ENCODE measurements at regions not wholly inside any gene's neighbourhood (a gene's known extent, or its start where the extent isn't known, plus 50 kb on each side); places are given as distances from the start of the nearest gene placed in this dataset.

DNA sequence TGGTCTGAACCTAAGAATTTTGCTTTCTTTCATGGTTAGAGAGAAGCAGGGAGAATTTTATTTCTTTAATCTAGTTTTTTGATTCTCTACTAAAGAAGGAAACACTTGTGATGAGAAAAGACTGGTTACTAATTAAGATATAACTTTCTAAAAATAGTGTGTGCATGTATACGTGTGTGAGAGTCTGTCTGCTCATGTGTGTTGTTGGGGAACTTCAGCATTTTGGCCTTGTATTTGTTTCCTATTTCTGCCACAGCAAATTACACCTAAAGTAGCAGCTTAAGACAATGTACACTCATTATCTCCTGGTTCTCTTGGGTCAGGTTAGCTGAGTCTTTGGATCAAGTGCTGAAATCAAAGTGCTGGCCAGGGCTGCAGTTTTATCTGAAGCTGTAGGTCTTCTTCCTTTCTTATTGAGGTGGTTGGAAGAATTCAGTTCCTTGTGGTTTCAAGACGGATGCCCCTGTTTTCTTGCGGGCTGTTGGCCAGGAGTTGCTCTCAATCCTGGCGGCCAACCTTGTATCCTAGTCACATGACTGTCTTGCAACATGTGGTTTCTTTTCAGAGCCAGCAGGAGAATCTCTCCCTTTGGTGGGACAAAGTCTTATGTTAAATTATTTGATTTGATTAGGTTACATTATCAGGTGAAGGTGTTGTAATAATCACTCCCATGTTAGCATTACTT, 188.4 kb upstream of the CLNK start:
- H3K4me1 ChIP-seq (ENCODE audit: insufficient read depth, low read length, severe bottlenecking): no peaks in the 10 kb centered on the region
- TF ChIP-seq, protein P1, sequence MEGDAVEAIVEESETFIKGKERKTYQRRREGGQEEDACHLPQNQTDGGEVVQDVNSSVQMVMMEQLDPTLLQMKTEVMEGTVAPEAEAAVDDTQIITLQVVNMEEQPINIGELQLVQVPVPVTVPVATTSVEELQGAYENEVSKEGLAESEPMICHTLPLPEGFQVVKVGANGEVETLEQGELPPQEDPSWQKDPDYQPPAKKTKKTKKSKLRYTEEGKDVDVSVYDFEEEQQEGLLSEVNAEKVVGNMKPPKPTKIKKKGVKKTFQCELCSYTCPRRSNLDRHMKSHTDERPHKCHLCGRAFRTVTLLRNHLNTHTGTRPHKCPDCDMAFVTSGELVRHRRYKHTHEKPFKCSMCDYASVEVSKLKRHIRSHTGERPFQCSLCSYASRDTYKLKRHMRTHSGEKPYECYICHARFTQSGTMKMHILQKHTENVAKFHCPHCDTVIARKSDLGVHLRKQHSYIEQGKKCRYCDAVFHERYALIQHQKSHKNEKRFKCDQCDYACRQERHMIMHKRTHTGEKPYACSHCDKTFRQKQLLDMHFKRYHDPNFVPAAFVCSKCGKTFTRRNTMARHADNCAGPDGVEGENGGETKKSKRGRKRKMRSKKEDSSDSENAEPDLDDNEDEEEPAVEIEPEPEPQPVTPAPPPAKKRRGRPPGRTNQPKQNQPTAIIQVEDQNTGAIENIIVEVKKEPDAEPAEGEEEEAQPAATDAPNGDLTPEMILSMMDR (IDR thresholded peaks at IDR 0.05; ENCODE audit: low read length): no peak
- no peak for TF ChIP-seq EZH2 (IDR thresholded peaks at IDR 0.05; ENCODE audit: borderline replicate concordance, low read length)
- no peak overlapping the region for H3K4me3 ChIP-seq (ENCODE audit: low read depth, low read length, poor library complexity, severe bottlenecking)
- no peaks in the 10 kb centered on the region for H3K79me2 ChIP-seq (ENCODE audit: insufficient read depth, low read length)
- H3K9me3 ChIP-seq (ENCODE audit: low read length): no peaks in the 10 kb centered on the region
- H3K9me2 ChIP-seq (ENCODE audit: low read depth, low read length): no peaks in the 10 kb centered on the region
- no peak overlapping the region for H3K9ac ChIP-seq (ENCODE audit: low read length)
- H2AFZ ChIP-seq (ENCODE audit: low read length): no peak overlapping the region
- no peak overlapping the region for H3K27ac ChIP-seq (ENCODE audit: low read depth, low read length, poor library complexity, severe bottlenecking)
- H3K27me3 ChIP-seq (ENCODE audit: insufficient read depth, low read length): no peaks in the 10 kb centered on the region
- no peaks in the 10 kb centered on the region for H4K20me1 ChIP-seq (ENCODE audit: insufficient read depth, low read length)
- H3F3A ChIP-seq (ENCODE audit: insufficient read depth, low read length): no peaks in the 10 kb centered on the region
- no peaks in the 10 kb centered on the region for H3K36me3 ChIP-seq (ENCODE audit: insufficient read depth, low read length)
- no peak overlapping the region for H3K4me2 ChIP-seq (ENCODE audit: low read length)

DNA sequence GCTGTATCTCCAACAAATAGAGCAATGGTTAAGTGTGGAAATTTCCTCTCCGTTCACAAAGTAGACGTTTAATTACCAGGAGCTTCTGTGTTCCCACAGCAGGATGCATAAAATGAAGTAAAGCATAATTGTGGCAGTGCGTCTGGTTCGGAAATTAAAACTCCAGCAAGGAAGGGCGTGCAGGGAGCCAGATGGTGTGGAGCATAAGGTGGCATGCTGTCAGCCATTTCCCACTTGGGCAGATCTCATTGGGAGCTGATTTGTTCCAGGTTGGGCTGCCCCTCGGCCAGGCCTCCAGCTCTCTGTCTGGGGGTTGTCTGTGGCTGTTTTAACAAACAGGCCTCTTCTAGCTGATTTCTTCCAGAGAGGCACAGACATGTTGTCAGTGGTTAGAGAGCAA, 182.1 kb upstream of the CLNK start:
- no peaks in the 10 kb centered on the region for H4K20me1 ChIP-seq (ENCODE audit: insufficient read depth, low read length)
- TF ChIP-seq, protein P1 (IDR thresholded peaks at IDR 0.05; ENCODE audit: low read length): no peak
- no peak for TF ChIP-seq EZH2 (IDR thresholded peaks at IDR 0.05; ENCODE audit: borderline replicate concordance, low read length)
- H2AFZ ChIP-seq (ENCODE audit: low read length): no peak overlapping the region
- H3K4me2 ChIP-seq (ENCODE audit: low read length): no peak overlapping the region
- no peaks in the 10 kb centered on the region for H3K4me1 ChIP-seq (ENCODE audit: insufficient read depth, low read length, severe bottlenecking)
- no peak overlapping the region for H3K4me3 ChIP-seq (ENCODE audit: low read depth, low read length, poor library complexity, severe bottlenecking)
- H3K27me3 ChIP-seq (ENCODE audit: insufficient read depth, low read length): no peaks in the 10 kb centered on the region
- H3K27ac ChIP-seq (ENCODE audit: low read depth, low read length, poor library complexity, severe bottlenecking): no peak overlapping the region
- H3K9me2 ChIP-seq (ENCODE audit: low read depth, low read length): no peaks in the 10 kb centered on the region
- H3K36me3 ChIP-seq (ENCODE audit: insufficient read depth, low read length): no peaks in the 10 kb centered on the region
- no peak overlapping the region for H3K9ac ChIP-seq (ENCODE audit: low read length)
- no peaks in the 10 kb centered on the region for H3K79me2 ChIP-seq (ENCODE audit: insufficient read depth, low read length)
- no peaks in the 10 kb centered on the region for H3F3A ChIP-seq (ENCODE audit: insufficient read depth, low read length)
- no peaks in the 10 kb centered on the region for H3K9me3 ChIP-seq (ENCODE audit: low read length)

DNA sequence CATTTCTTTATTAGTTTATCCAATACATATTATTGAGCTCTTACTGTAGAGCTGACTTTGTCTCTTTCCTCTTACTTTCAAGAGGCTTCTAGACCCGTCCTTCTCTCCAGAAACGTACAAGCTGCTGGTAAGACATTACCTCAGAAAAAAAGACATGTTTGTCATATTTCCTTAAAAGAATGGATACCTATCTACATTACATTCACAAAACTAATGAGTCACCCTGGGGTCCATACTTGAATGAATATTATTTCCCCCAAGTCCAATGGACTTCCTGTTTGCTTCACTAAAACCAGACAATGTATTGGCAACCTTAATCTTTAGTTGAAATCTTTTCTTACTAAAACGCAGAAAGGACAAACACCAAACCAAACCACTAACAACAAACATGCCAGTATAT, 176.5 kb upstream of the CLNK start:
- Histone ChIP-seq H3K4me3 (ENCODE audit: low read depth, low read length, poor library complexity, severe bottlenecking) (no peak overlapping the region), H3K79me2 (ENCODE audit: insufficient read depth, low read length) (no peaks in the 10 kb centered on the region), H3F3A (ENCODE audit: insufficient read depth, low read length) (no peaks in the 10 kb centered on the region), H2AFZ (ENCODE audit: low read length) (no peak overlapping the region), H3K27me3 (ENCODE audit: insufficient read depth, low read length) (no peaks in the 10 kb centered on the region), H4K20me1 (ENCODE audit: insufficient read depth, low read length) (no peaks in the 10 kb centered on the region), H3K9ac (ENCODE audit: low read length) (no peak overlapping the region), H3K4me1 (ENCODE audit: insufficient read depth, low read length, severe bottlenecking) (no peaks in the 10 kb centered on the region), H3K27ac (ENCODE audit: low read depth, low read length, poor library complexity, severe bottlenecking) (no peak overlapping the region), H3K9me3 (ENCODE audit: low read length) (no peaks in the 10 kb centered on the region), H3K36me3 (ENCODE audit: insufficient read depth, low read length) (no peaks in the 10 kb centered on the region), H3K9me2 (ENCODE audit: low read depth, low read length) (no peaks in the 10 kb centered on the region), H3K4me2 (ENCODE audit: low read length) (no peak overlapping the region)
- TF ChIP-seq EZH2 (IDR thresholded peaks at IDR 0.05; ENCODE audit: borderline replicate concordance, low read length): no peak
- TF ChIP-seq, protein P1 (IDR thresholded peaks at IDR 0.05; ENCODE audit: low read length): no peak

Measured in OCI-LY1 (cell line).